ENCODE measurements at regions not wholly inside any gene's neighbourhood (a gene's known extent, or its start where the extent isn't known, plus 50 kb on each side); places are given as distances from the start of the nearest gene placed in this dataset.

GRCh38 chr1:199269241-199269640 is 630.4 kb downstream of the PTPRC start:
- TF ChIP-seq CTCF (conservative IDR thresholded peaks at IDR 0.05; ENCODE audit: low read depth, low read length) (no peak), EZH2 (IDR thresholded peaks at IDR 0.05; ENCODE audit: borderline replicate concordance, low read depth, low read length, poor library complexity, severe bottlenecking) (no peak)

All from A673 (cell line).